ENCODE measurements at regions not wholly inside any gene's neighbourhood (a gene's known extent, or its start where the extent isn't known, plus 50 kb on each side); places are given as distances from the start of the nearest gene placed in this dataset.
"Not testable (repeated sequence)": the region's sequence is repeated elsewhere in the genome, so short reads cannot be mapped to it uniquely, and the experiment has no call there.

GRCh38 chr18:52228166-52228565 is 111.8 kb upstream of the DCC start:
- DNase-seq (ENCODE audit: low read depth): no peak
- no peak for TF ChIP-seq CTCF (IDR thresholded peaks at IDR 0.05; ENCODE audit: low read depth, low read length, missing control alignments)
- H3K4me3 ChIP-seq (ENCODE audit: low read depth, low read length): no peak overlapping the region

- no peak for DNase-seq (ENCODE audit: low read depth)
- no peak overlapping the region for H3K4me3 ChIP-seq (ENCODE audit: low read depth, low read length)
- no peak for TF ChIP-seq CTCF (IDR thresholded peaks at IDR 0.05; ENCODE audit: low read depth, low read length, missing control alignments)
These were observed 103.9 kb upstream of the DCC start for GRCh38 chr18:52236131-52236530.

- H3K4me3 ChIP-seq (ENCODE audit: low read depth, low read length): no peak overlapping the region
- TF ChIP-seq CTCF (IDR thresholded peaks at IDR 0.05; ENCODE audit: low read depth, low read length, missing control alignments): no peak
- no peak for DNase-seq (ENCODE audit: low read depth)
These were observed 102.4 kb upstream of the DCC start for GRCh38 chr18:52237551-52237950.

GRCh38 chr18:52242711-52243110 is 97.3 kb upstream of the DCC start:
- no peak overlapping the region for H3K4me3 ChIP-seq (ENCODE audit: low read depth, low read length)
- no peak for DNase-seq (ENCODE audit: low read depth)
- TF ChIP-seq CTCF (IDR thresholded peaks at IDR 0.05; ENCODE audit: low read depth, low read length, missing control alignments): no peak

GRCh38 chr18:52244658-52245057 is 95.3 kb upstream of the DCC start:
- no peak for DNase-seq (ENCODE audit: low read depth)
- no peak for TF ChIP-seq CTCF (IDR thresholded peaks at IDR 0.05; ENCODE audit: low read depth, low read length, missing control alignments)
- no peak overlapping the region for H3K4me3 ChIP-seq (ENCODE audit: low read depth, low read length)

GRCh38 chr18:52254367-52254766 is 85.6 kb upstream of the DCC start:
- H3K4me3 ChIP-seq (ENCODE audit: low read depth, low read length): no peak overlapping the region
- no peak for TF ChIP-seq CTCF (IDR thresholded peaks at IDR 0.05; ENCODE audit: low read depth, low read length, missing control alignments)

GRCh38 chr18:52257417-52257816 is 82.6 kb upstream of the DCC start:
- DNase-seq (ENCODE audit: low read depth); H3K4me3 ChIP-seq (ENCODE audit: low read depth, low read length): not testable (repeated sequence)

More at GRCh38 chr18:52254367-52254766, 85.6 kb upstream of the DCC start:
- no peak for DNase-seq (ENCODE audit: low read depth)

- no peak for TF ChIP-seq CTCF (IDR thresholded peaks at IDR 0.05; ENCODE audit: low read depth, low read length, missing control alignments)
- no peak overlapping the region for H3K4me3 ChIP-seq (ENCODE audit: low read depth, low read length)
- DNase-seq (ENCODE audit: low read depth): no peak
These were observed 64.2 kb upstream of the DCC start for GRCh38 chr18:52275817-52276216.

Data from GM12864 (cell line).